Gastroesophageal sphincter (tissue), 3 donors: ENCODE measurements at regions not wholly inside any gene's neighbourhood (a gene's known extent, or its start where the extent isn't known, plus 50 kb on each side); places are given as distances from the start of the nearest gene placed in this dataset.

Experiments used
- CTCF ChIP-seq, 4 experiments: fragments of 200-600 bp in 2 of 4; fragments of 450-650 bp in 2 of 4; sonication (generic) in 1 of 4; IDR thresholded peaks; one replicate each; pipeline ENCODE4 v1.5.1; 2017 to 2019; ENCODE audit warnings: antibody characterized with exemption in 4 of 4, mild to moderate bottlenecking in 2 of 4, moderate library complexity in 2 of 4
- EP300 ChIP-seq: sonication (generic); formaldehyde crosslinking; IDR thresholded peaks from one replicate; pipeline ENCODE4 v1.6.1; 2017; ENCODE audit warnings: antibody characterized with exemption, mild to moderate bottlenecking

DNA sequence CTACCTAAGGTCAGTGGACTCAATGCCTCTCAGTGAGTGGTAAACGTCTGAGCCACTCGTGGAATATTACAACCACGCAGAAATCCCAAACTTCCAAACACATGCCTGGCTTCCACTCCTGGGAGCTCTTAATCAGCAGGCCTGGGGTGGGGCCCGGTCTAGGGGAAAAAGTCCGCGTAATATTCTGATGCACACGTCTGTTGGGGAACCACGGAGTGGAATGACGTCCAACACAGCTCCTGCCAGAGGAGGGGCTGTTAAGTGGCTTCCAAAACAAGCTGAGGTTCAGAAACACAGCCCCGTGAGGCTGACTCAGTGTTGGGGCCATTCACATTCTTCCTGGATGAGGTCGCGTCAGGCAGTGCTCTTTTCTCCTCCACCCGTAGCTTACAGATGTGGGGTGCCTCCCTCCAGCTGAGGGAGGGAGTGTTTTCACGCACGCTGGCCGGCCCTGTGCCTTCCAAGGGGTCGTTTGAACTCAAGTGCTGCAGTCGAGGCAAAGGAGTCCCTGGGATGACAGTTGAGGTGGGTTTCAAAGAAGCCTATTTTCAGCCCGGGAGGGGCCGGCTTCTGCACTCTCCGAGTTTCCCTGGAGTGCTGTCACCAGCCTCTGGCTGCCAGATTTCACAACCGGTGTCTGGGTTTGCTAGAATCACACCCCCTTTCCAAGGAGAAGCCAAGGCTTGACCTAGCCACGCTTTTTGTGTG is 73.1 kb downstream of the ACKR3 start:
- TF ChIP-seq CTCF (IDR thresholded peaks at IDR 0.05) (no peak), EP300 (no peak)
